ENCODE measurements at regions not wholly inside any gene's neighbourhood (a gene's known extent, or its start where the extent isn't known, plus 50 kb on each side); places are given as distances from the start of the nearest gene placed in this dataset.

- no peak for DNase-seq (ENCODE audit: low read depth)
These were observed 171.4 kb downstream of the ZNF248 start for GRCh38 chr10:37685741-37686683.

- no peak for DNase-seq (ENCODE audit: low read depth)
These were observed 172.6 kb downstream of the ZNF248 start for GRCh38 chr10:37684765-37685164.

GRCh38 chr10:37682617-37683016 lies 174.8 kb downstream of the ZNF248 start:
- no peak for DNase-seq (ENCODE audit: low read depth)

GRCh38 chr10:37681617-37681999 lies 175.8 kb downstream of the ZNF248 start:
- DNase-seq (ENCODE audit: low read depth), result no peak

GRCh38 chr10:37680716-37681616 lies 176.4 kb downstream of the ZNF248 start:
- DNase-seq (ENCODE audit: low read depth), result no peak

- DNase-seq (ENCODE audit: low read depth), result no peak
These were observed 177.1 kb downstream of the ZNF248 start for GRCh38 chr10:37680243-37680683.

GRCh38 chr10:37679465-37679864 lies 177.9 kb downstream of the ZNF248 start:
- DNase-seq (ENCODE audit: low read depth), result no peak

- no peak for DNase-seq (ENCODE audit: low read depth)
These were observed 182.0 kb downstream of the ZNF248 start for GRCh38 chr10:37675449-37675848.

- DNase-seq (ENCODE audit: low read depth), result no peak
These were observed 185.6 kb downstream of the ZNF248 start for GRCh38 chr10:37671802-37672201.

- no peak for DNase-seq (ENCODE audit: low read depth)
These were observed 189.7 kb downstream of the ZNF248 start for GRCh38 chr10:37667736-37668135.

- DNase-seq (ENCODE audit: low read depth), result no peak
These were observed 202.9 kb downstream of the ZNF248 start for GRCh38 chr10:37654466-37654865.

GRCh38 chr10:37643187-37643586 lies 214.2 kb downstream of the ZNF248 start:
- DNase-seq (ENCODE audit: low read depth), result no peak

GRCh38 chr10:37640301-37640700 lies 217.1 kb downstream of the ZNF248 start:
- no peak for DNase-seq (ENCODE audit: low read depth)

- DNase-seq (ENCODE audit: low read depth), result no peak
These were observed 218.2 kb downstream of the ZNF248 start for GRCh38 chr10:37639200-37639599.

- no peak for DNase-seq (ENCODE audit: low read depth)
These were observed 218.8 kb downstream of the ZNF248 start for GRCh38 chr10:37638569-37638968.

- DNase-seq (ENCODE audit: low read depth), result no peak
These were observed 223.0 kb downstream of the ZNF248 start for GRCh38 chr10:37634351-37634880.

GRCh38 chr10:37632641-37633040 lies 224.8 kb downstream of the ZNF248 start:
- DNase-seq (ENCODE audit: low read depth), result no peak

GRCh38 chr10:37623506-37623905 lies 233.9 kb downstream of the ZNF248 start:
- no peak for DNase-seq (ENCODE audit: low read depth)

- no peak for DNase-seq (ENCODE audit: low read depth)
These were observed 238.1 kb downstream of the ZNF248 start for GRCh38 chr10:37619336-37619735.

GRCh38 chr10:37588299-37588698 lies 269.1 kb downstream of the ZNF248 start:
- DNase-seq (ENCODE audit: low read depth), result no peak

- no peak for DNase-seq (ENCODE audit: low read depth)
These were observed 272.8 kb downstream of the ZNF248 start for GRCh38 chr10:37584643-37585042.

GRCh38 chr10:37582237-37582636 lies 275.2 kb downstream of the ZNF248 start:
- no peak for DNase-seq (ENCODE audit: low read depth)

- DNase-seq (ENCODE audit: low read depth), result no peak
These were observed 281.3 kb downstream of the ZNF248 start for GRCh38 chr10:37576154-37576553.

All from iris pigment epithelial cell (primary cell).